ENCODE measurements at regions not wholly inside any gene's neighbourhood (a gene's known extent, or its start where the extent isn't known, plus 50 kb on each side); places are given as distances from the start of the nearest gene placed in this dataset.
"Not testable (repeated sequence)": the region's sequence is repeated elsewhere in the genome, so short reads cannot be mapped to it uniquely, and the experiment has no call there.

DNA sequence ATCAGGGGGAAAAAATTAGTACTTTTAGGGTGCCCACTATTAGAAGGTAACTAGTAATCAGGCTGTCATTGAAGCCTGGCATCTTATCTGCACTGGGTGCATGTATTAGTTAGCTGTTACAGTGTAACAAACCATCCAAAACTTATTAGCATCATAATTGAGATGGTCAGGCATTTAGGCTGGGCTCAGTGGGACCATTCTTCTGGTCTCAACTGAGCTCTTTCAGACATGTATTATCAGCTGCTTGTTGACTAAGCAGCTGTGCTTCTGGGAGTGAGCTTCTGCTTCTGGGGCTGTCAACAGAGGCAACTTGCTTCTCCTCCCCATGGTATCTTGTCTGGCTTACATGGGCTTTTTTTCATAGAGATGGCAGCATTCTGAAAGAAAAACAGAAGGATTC, 154.0 kb upstream of the ZNF92 start:
- Histone ChIP-seq H3K4me3 (no peak overlapping the region), H3K27ac (no peak overlapping the region)
- no peak for DNase-seq (ENCODE audit: low spot score)
- TF ChIP-seq, protein P1, sequence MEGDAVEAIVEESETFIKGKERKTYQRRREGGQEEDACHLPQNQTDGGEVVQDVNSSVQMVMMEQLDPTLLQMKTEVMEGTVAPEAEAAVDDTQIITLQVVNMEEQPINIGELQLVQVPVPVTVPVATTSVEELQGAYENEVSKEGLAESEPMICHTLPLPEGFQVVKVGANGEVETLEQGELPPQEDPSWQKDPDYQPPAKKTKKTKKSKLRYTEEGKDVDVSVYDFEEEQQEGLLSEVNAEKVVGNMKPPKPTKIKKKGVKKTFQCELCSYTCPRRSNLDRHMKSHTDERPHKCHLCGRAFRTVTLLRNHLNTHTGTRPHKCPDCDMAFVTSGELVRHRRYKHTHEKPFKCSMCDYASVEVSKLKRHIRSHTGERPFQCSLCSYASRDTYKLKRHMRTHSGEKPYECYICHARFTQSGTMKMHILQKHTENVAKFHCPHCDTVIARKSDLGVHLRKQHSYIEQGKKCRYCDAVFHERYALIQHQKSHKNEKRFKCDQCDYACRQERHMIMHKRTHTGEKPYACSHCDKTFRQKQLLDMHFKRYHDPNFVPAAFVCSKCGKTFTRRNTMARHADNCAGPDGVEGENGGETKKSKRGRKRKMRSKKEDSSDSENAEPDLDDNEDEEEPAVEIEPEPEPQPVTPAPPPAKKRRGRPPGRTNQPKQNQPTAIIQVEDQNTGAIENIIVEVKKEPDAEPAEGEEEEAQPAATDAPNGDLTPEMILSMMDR (IDR thresholded peaks at IDR 0.05) = no peak

GRCh38 chr7:65216469-65216868, 157.2 kb upstream of the ZNF92 start:
- Histone ChIP-seq H3K4me3 (no peak overlapping the region), H3K27ac (no peak overlapping the region)
- DNase-seq (ENCODE audit: low spot score) = no peak
- TF ChIP-seq, protein P1 (IDR thresholded peaks at IDR 0.05) = no peak

GRCh38 chr7:65213260-65213659, 160.4 kb upstream of the ZNF92 start:
- H3K27ac ChIP-seq; H3K4me3 ChIP-seq; DNase-seq (ENCODE audit: low spot score): not testable (repeated sequence)

DNA sequence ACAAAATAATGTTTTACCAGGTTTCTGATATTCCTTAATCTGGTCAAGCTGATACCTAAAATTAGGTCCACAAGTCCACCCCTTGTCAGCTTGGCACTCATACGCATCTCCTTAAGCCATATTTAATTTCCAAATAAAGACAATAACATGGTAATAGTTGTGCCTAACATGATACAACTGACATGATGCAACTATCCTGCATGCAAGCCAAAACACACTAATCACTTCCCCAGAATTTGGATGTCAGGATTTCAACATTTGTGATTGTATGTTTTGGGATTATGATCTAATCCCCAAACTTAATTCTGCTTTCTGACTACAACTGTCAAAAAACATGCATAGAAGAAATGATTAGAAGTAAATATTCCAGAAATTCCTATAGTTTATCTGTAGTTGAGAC, 174.4 kb upstream of the ZNF92 start:
- H3K27ac ChIP-seq; DNase-seq (ENCODE audit: low spot score); H3K4me3 ChIP-seq: not testable (repeated sequence)

DNA sequence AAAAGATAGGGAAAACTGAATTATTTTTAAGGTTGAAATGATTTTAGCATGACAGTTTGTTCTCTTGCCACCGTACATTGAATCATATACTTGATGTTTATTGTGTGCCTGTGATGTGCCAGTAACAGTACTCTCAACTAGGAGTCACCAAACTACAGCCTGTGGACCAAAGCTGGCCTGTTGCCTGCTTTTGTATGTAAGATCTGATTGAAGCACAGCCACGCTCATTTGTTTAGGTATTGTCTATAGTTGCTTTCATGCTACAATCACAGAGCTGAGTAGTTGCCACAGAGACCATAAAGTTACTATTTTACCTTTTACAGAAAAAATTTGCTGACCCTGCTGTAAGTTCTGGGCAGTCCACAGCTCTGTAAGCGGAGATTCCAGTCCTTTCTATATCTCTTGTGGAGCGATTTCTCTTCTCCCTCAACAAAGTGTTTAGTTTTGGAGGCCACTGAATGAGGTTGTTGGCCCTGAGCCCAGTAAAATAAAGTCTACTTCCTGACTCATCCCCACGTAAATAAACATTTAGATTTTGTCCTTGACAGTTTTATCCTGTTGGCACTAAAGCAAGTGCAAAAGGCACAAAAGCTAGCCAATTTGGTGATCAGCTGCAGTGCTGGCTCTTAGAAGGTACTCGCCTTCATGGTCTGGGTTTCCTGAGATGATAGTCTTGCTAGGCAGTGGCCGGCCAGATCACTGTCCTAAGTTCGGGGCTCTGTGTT, 180.2 kb upstream of the ZNF92 start:
- not testable (repeated sequence) for DNase-seq (ENCODE audit: low spot score); H3K27ac ChIP-seq; H3K4me3 ChIP-seq

DNA sequence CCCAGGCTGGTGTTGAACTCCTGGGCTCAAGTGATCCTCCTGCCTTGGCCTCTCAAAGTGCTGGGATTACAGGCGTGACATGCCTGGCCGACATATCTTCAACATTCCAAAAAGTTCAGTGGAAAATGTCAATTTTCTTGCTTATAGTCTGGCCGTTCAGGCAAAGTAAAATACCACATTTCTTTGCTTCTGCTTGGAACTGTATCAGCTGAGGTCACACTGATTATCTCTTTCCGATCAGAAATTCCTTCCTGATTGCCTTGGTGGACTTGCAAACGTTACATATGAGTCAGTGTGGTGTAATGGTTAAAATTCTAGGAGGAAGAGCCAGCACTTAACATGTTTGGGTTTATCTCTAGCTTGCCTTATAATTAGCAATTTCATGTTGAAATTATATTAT, 170.6 kb upstream of the ERV3-1 start:
- not testable (repeated sequence) for H3K27ac ChIP-seq; H3K4me3 ChIP-seq; DNase-seq (ENCODE audit: low spot score)

DNA sequence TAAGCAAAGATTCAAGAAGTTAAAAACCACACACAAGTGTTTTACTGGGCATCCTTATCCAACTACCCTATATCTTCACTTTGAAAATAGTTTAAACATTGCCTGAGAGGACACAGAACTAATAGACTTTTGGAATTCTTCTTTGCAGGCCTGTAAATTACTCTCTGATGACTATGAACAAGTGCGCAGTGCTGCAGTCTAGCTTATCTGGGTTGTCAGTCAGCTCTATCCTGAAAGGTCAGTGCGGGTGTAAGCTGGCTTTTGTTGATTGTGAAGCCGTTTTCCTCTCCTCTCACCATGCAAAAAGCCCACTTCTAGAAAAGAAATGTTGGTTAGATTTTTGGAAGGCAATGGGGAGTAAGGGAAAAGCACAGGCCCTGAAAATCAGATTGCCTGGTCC, 143.6 kb upstream of the ERV3-1 start:
- DNase-seq (ENCODE audit: low spot score); H3K4me3 ChIP-seq; H3K27ac ChIP-seq: not testable (repeated sequence)

- DNase-seq (ENCODE audit: low spot score); H3K4me3 ChIP-seq; H3K27ac ChIP-seq: not testable (repeated sequence)
Observed at GRCh38 chr7:65146118-65146914, 139.8 kb upstream of the ERV3-1 start.

DNA sequence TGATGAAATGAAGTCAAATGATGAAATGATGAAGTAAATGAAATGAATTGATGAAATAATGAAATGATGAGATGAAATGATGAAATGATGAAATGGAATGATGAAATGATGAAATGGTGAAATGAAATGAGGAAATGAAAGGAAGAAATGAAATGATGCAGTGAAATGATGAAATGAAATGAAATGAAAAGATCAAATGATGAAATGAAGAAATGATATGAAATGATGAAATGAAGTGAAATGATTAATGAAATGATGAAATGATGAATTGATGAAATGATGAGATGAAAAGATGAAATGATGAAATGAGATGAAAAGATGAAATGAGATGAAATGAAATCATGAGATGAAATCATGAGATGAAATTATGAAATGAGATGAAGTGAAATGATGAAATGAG, 139.2 kb upstream of the ERV3-1 start:
- not testable (repeated sequence) for H3K4me3 ChIP-seq; DNase-seq (ENCODE audit: low spot score); H3K27ac ChIP-seq

- not testable (repeated sequence) for H3K4me3 ChIP-seq; H3K27ac ChIP-seq; DNase-seq (ENCODE audit: low spot score)
Observed at GRCh38 chr7:65145008-65145407, 138.5 kb upstream of the ERV3-1 start.

GRCh38 chr7:65144557-65144956, 138.1 kb upstream of the ERV3-1 start:
- not testable (repeated sequence) for H3K4me3 ChIP-seq; H3K27ac ChIP-seq; DNase-seq (ENCODE audit: low spot score)

DNA sequence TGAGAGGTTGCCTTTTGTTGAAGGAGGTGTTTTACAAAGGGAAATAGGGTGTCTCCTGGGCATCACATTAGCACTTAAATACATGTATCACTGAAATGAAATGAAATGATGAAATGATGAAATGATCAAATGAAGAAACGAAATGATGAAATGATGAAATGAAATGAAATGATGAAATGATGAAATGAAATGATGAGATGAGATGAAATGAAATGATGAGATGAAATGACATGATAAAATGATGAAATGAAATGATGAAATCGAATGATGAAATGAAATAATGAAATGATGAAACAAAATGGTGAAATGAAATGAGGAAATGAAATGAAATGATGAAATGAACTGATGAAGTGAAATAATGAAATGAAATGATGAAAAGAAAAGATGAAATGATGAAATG, 137.6 kb upstream of the ERV3-1 start:
- H3K4me3 ChIP-seq; H3K27ac ChIP-seq; DNase-seq (ENCODE audit: low spot score): not testable (repeated sequence)

DNA sequence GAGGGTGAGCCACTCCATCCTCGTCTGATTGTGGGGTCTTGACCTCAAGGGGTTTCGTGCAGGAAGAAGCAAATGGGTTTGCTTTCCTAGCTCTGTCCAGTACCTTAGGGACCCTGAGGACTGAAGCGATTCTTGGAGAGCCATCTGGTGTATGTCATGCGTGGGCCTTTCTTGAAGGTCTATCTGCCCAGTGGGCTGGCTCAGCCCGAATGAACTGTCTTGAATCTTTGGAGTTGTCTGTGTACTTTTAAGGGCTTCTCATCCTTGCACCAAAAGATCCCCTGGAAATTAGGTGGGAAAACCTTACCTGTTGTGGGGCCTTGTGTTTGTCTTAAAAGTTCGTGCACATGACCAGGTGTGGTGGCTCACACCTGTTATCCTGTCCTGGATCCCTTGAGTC, 135.4 kb upstream of the ERV3-1 start:
- not testable (repeated sequence) for DNase-seq (ENCODE audit: low spot score); H3K27ac ChIP-seq; H3K4me3 ChIP-seq

GRCh38 chr7:65141405-65141778, 134.9 kb upstream of the ERV3-1 start:
- peak; percentile 45 for DNase-seq (ENCODE audit: low spot score)
- H3K27ac ChIP-seq, H3K4me3 ChIP-seq: not testable (repeated sequence)

GRCh38 chr7:65140543-65141404, 134.3 kb upstream of the ERV3-1 start:
- not testable (repeated sequence) for DNase-seq (ENCODE audit: low spot score); H3K4me3 ChIP-seq; H3K27ac ChIP-seq

DNA sequence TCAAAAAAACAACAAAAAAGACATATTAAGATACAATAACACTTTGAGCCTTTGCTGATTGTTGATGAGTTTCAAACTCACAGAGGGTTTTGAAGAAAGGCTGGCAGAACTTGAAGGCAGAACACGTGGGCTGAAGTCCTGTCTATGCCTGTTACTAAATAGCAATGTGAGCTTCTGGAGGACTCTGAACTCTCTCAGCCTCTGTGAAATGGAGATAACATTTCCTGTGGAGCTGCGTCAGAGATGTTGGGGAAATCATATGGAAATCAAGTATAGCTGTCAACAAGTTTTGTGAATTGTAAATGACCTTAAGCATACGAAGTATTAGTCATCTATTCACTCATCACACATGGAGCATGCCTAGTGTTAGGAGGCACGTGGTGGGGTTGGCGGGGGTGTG, 130.4 kb upstream of the ERV3-1 start:
- DNase-seq (ENCODE audit: low spot score); H3K4me3 ChIP-seq; H3K27ac ChIP-seq: not testable (repeated sequence)

Measured in coronary artery (tissue), 2 donors.